GM12865 (cell line): ENCODE measurements at regions not wholly inside any gene's neighbourhood (a gene's known extent, or its start where the extent isn't known, plus 50 kb on each side); places are given as distances from the start of the nearest gene placed in this dataset.

Experiments used
- DNase-seq: peaks from one replicate; pipeline ENCODE4 v3.0.0; 2010; ENCODE audit warnings: low read depth
- H3K4me3 ChIP-seq: 2 replicates; pipeline ENCODE4 v1.5.1; 2011; ENCODE audit warnings: mild to moderate bottlenecking, low read depth, low read length, control low read depth
- TF ChIP-seq, protein P1 (sequence below): IDR thresholded peaks from 2 replicates; pipeline ENCODE4 v1.5.1; 2011; ENCODE audit warnings: low read length, control low read depth, low read depth, inconsistent platforms; ENCODE audit not compliant: insufficient read depth; ENCODE audit errors: missing control alignments

DNA sequence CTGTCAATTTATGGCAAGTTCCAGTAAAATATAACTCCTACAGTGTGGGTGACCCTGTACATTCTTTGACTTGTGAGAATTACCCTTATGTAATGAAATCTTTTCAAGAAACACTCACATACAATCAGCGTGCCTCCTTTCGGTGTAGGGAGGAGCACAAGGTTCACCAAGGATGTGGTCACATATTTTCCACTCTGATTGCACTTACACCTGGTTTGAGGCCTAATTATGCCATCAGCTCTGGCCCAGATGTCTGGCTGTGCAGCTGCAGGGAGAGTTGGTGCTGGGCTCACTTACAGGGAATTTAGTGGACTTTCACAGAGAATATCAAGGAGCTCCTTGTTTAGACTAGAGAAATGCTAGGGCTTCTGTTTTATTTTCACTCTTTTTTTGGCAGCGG is 146.0 kb upstream of the STEAP4 start:
- TF ChIP-seq, protein P1, sequence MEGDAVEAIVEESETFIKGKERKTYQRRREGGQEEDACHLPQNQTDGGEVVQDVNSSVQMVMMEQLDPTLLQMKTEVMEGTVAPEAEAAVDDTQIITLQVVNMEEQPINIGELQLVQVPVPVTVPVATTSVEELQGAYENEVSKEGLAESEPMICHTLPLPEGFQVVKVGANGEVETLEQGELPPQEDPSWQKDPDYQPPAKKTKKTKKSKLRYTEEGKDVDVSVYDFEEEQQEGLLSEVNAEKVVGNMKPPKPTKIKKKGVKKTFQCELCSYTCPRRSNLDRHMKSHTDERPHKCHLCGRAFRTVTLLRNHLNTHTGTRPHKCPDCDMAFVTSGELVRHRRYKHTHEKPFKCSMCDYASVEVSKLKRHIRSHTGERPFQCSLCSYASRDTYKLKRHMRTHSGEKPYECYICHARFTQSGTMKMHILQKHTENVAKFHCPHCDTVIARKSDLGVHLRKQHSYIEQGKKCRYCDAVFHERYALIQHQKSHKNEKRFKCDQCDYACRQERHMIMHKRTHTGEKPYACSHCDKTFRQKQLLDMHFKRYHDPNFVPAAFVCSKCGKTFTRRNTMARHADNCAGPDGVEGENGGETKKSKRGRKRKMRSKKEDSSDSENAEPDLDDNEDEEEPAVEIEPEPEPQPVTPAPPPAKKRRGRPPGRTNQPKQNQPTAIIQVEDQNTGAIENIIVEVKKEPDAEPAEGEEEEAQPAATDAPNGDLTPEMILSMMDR: no peak

DNA sequence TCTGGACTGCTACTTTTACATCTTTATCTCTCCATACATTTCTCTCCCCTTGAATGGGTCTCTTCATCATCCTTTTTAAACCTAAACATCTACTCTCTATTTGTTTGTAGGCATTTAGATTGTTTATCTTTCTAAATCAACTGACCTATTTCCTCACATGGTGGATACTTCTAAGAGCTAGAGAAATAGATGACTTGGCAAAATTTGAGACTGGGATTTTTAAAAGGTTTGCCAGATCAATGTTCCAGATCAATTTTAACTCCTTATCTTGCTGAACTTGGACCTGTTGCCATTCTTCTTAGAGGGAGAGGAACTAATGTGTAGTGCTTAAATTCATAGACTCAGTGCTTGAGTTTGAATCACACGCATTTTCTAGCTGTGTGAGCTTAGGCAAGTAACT is 144.2 kb upstream of the STEAP4 start:
- TF ChIP-seq, protein P1: no peak
- no peak overlapping the region for H3K4me3 ChIP-seq
- no peak for DNase-seq

More for the DNA sequence above, 146.0 kb upstream of the STEAP4 start:
- no peak for DNase-seq
- H3K4me3 ChIP-seq: no peak overlapping the region

DNA sequence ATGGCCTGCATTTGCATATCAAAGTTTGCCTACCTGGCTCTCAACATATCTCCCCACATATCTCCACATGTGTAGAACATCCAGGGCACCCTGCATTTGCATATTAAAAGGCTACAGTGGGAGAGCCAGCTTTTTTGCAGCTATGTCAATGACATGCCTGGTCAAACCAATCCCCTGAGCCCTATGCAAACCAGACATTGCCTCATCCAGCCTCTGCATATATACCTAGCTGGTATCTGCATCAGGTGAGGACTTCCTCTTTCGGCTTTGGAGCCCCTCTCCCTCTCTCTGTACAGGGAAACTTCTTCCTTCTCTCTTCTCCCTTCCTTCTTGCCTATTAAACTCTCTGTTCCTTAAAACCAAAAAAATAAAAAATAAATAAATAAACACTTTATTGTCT is 142.7 kb upstream of the STEAP4 start:
- DNase-seq: no peak
- TF ChIP-seq, protein P1: no peak

DNA sequence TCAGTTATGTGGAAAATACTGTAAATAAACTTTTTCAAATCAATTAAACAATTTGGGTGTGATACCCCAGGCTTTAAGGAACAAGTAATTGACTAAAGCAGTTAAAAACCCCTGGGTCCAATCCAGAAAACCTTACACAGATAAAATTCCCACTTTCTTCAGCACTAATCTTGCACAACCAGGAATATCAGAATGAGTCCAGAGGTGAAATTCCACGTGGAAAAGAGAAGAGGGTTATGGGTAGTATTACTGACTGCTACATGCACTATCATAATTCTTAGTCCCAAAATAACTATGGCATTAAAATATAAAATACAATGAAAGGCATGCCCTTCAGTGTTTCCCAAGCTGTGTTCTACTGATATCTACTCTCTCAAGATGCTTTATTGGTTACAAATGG is 135.7 kb upstream of the STEAP4 start:
- TF ChIP-seq, protein P1: no peak
- H3K4me3 ChIP-seq: no peak overlapping the region
- DNase-seq: no peak

More for the DNA sequence above, 142.7 kb upstream of the STEAP4 start:
- no peak overlapping the region for H3K4me3 ChIP-seq

DNA sequence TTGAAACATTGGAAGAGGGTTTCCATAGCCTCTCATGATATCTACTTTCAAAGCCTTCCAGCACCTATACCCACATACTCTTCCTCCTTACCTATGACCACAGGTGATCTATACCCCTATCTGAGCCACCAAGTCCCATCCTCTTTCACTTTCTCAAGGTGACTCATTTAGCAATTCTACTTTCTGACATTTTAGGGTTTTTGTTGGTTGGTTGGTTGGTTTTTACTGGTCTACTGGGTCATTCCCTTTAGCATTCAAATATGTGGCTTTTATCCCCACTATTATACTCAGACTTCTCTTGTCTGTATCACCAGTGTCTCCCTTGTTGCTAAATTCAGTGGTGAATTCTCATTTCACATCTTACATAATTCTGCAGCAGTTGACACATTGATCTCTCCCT is 130.4 kb upstream of the STEAP4 start:
- peak; percentile 2 for DNase-seq
- TF ChIP-seq, protein P1: no peak
- no peak overlapping the region for H3K4me3 ChIP-seq

DNA sequence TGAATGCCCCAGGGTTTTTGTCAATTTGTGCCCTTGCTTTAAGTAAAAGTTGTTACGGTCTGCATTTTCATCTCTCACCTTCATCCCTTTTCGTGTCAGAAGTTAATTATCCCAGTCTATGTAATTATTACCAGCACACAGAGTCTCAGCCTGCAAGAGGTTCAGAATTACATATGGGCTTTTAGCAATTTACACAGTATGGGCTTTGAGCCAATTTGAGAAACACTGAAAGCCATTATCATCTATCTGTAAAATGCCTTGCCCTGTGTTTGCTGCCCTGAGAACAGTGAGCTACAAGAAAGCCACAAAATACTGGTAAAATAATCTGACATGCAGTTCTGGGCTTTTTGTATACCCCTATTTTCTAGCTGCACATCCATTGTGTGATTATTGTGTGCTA is 125.6 kb upstream of the STEAP4 start:
- no peak for DNase-seq
- no peak overlapping the region for H3K4me3 ChIP-seq
- TF ChIP-seq, protein P1: no peak

DNA sequence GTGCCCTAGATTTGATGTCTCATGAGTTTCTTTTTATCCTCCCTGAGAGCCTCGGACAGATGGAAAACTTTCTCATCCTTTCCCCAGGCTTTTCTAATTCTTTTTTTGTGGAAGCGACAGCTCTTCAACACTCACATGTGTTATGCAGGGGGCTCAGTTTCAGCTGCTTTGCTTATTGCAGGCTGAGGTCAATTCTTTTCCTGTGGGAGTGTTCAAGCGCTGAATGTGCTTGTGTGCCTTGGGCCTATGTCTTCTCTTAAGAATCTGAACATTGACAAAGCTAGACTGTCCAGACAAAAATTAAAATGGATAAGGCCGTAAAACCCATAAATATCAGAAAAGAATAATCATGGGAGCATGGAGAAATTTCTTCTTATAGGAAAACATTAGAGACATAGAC is 125.2 kb upstream of the STEAP4 start:
- TF ChIP-seq, protein P1: no peak
- H3K4me3 ChIP-seq: no peak overlapping the region
- no peak for DNase-seq
